LNCaP clone FGC (cell line): ENCODE measurements at regions not wholly inside any gene's neighbourhood (a gene's known extent, or its start where the extent isn't known, plus 50 kb on each side); places are given as distances from the start of the nearest gene placed in this dataset.

ENCODE experiments used
- DNase-seq: peaks from one replicate; pipeline ENCODE4 v3.0.0-alpha.2; 2011; ENCODE audit warnings: low read depth
- H3K4me3 ChIP-seq: 2 replicates; pipeline ENCODE4 v1.5.1; 2011; ENCODE audit warnings: mild to moderate bottlenecking, low read depth, low read length, control low read depth
- TF ChIP-seq, protein P1 (sequence below): IDR thresholded peaks from 2 replicates; pipeline ENCODE4 v1.5.1; 2012; ENCODE audit warnings: mild to moderate bottlenecking; ENCODE audit not compliant: control insufficient read depth, insufficient read depth; ENCODE audit errors: extremely low read depth

DNA sequence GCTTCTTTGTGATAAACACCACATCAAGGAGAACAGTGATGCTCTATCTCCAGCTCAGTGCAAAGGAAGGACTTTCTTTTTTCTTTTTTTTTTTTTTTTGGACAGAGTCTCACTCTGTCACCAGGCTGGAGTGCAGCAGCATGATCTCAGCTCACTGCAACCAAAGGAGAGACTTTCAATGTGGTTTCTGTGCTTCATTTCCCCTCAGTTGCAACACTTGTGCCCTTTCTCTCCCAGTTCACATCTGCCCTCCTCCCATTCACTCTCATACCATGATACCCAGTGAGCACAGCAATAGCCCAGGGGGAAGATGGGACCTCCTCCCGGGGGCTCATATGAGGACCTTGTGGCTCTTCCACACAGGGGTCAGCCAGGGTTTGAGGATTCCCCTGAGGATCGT is 110.0 kb downstream of the MTRR start:
- TF ChIP-seq, protein P1, sequence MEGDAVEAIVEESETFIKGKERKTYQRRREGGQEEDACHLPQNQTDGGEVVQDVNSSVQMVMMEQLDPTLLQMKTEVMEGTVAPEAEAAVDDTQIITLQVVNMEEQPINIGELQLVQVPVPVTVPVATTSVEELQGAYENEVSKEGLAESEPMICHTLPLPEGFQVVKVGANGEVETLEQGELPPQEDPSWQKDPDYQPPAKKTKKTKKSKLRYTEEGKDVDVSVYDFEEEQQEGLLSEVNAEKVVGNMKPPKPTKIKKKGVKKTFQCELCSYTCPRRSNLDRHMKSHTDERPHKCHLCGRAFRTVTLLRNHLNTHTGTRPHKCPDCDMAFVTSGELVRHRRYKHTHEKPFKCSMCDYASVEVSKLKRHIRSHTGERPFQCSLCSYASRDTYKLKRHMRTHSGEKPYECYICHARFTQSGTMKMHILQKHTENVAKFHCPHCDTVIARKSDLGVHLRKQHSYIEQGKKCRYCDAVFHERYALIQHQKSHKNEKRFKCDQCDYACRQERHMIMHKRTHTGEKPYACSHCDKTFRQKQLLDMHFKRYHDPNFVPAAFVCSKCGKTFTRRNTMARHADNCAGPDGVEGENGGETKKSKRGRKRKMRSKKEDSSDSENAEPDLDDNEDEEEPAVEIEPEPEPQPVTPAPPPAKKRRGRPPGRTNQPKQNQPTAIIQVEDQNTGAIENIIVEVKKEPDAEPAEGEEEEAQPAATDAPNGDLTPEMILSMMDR, result no peak
- DNase-seq, result no peak
- H3K4me3 ChIP-seq, result no peak overlapping the region

DNA sequence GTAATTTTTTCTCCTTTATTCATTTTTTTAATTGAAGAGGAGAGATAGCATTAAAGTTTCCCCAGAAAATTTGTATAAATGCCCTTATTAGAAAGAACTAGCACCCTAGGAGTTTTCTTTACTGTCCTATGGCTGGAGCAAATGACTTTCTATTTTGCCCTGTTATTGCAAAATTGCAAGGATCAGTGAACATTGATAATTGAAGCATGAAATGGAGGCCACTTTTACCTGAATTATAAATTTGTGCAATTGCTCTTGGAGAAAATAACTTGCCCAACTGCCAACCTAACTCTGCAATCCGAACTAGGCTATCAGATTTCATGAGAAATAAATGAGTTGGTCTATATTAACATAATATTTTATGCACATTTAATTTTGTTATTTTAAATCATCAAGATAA is 111.9 kb downstream of the MTRR start:
- TF ChIP-seq, protein P1, result no peak
- no peak overlapping the region for H3K4me3 ChIP-seq
- no peak for DNase-seq

DNA sequence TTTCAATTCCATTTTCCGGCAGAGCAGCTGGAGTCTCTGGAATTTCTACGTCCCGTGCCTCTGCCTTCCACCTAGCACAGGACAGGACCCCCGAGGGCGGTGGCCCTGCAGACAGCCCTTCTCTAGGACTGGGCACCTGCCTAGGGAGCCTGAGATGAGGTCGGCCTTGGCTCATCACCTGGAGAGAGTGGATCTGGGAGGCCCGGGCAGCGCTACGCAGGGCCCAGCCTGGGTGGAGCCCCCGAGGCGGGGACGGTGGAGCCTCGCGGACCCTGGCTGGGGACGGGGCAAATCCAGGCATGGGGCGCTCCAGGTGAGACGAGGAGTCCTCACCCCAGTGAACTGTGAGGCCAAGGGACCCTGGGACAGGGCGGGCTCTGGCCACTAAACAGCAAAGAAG is 114.5 kb downstream of the MTRR start:
- DNase-seq, result no peak
- TF ChIP-seq, protein P1, result no peak

DNA sequence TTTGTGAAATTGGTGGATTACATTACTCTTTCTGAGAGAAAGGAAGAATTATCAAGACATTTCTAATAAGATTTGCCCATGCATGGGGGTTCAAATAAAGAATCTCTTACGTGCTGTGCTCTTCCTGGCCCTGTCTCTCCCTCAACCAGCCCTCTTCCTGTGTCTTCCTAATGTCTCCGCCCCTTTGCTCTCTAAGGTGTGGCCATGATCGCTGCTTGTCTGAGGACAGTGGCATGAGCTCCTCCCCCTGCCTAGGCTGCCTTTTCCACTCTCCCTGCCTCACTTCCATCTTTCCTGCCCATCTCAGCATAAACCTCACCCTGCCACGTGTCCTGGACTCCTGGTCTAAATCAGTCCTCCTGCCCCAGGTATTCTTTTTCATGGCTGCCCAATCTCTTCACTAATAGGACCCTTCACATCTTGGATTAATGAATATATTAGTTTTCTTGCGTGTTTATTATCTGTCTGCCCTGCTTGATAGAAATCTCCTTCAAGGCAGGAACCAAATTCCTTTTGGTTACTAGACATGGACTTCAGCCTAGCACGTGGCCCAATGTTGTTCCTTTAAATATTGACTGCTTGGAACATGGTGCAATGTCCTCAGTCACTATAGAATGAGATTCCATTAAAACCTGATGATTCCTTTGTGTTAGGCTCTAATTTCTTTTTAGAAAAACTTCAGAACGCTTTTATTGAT is 122.3 kb downstream of the MTRR start:
- TF ChIP-seq, protein P1, result no peak
- H3K4me3 ChIP-seq, result no peak overlapping the region
- no peak for DNase-seq

More for the DNA sequence above, 114.5 kb downstream of the MTRR start:
- no peak overlapping the region for H3K4me3 ChIP-seq

DNA sequence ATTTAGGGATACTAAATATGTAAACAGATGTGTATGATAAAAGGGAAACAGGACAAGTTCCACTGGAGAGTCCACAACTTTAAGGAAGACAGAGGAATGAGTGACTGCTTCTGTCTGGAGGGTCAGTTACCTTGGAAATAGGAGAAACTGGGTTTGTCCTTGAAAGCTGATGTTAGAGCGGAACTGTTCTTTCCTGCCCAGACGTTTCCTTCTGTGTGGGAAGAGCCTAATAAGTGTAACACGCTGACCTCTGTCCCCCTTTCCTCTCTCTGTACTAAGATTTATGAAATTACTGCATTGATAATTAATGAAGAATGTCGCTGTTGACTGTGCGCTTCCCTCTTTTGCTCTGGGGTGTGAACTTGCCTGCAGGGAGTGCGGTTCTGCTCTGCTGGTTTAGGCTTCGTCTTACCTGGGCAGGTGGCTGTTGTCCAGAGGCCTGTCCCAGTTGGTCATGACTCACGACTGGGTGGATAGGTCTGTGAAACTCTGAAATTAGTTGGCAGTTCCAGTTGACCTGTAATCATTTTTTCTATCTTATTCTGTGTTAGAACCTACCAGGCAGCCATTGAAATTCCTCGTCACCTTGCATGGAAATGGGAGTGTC is 126.8 kb downstream of the MTRR start:
- TF ChIP-seq, protein P1, result no peak
- DNase-seq, result no peak
- H3K4me3 ChIP-seq, result no peak overlapping the region

DNA sequence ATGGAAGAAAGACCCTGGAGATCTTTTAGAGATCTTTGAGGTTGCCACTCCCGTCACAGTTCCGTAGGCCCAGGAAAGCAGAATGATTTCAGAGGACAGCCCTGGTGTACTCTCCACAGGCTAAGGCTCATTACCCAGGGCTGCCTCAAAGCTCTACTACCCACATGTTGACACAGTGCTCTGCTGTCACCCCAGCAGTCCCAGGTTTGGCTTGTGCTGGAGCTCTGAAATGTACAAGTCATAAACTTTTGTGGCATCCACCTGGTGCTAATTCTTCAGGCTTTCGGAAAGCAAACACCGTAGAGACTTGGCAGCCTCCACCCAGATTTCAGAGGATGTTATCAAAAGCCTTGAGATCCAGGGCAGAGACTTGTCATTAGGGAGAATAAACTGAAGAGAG is 136.5 kb downstream of the MTRR start:
- no peak overlapping the region for H3K4me3 ChIP-seq
- no peak for DNase-seq
- TF ChIP-seq, protein P1, result no peak
